Neural cell (in vitro differentiated cells): ENCODE measurements at regions not wholly inside any gene's neighbourhood (a gene's known extent, or its start where the extent isn't known, plus 50 kb on each side); places are given as distances from the start of the nearest gene placed in this dataset.

Experiments
- CTCF ChIP-seq: fragments of 450-650 bp; IDR thresholded peaks from 2 replicates; pipeline ENCODE4 v1.5.1; 2014; ENCODE audit warnings: antibody characterized with exemption, mild to moderate bottlenecking, moderate library complexity; ENCODE audit not compliant: poor library complexity, severe bottlenecking
- EP300 ChIP-seq: fragments of 450-650 bp; conservative IDR thresholded peaks from 2 replicates; pipeline ENCODE4 v1.6.1; 2014; ENCODE audit warnings: antibody characterized with exemption, mild to moderate bottlenecking, moderate library complexity; ENCODE audit not compliant: poor library complexity, severe bottlenecking
- EZH2 ChIP-seq: fragments of 200-600, 300-800 bp; shearing (Covaris generic), sonication (generic); IDR thresholded peaks from 2 replicates; pipeline ENCODE4 v1.6.1; 2014; ENCODE audit warnings: antibody characterized with exemption, low read length, borderline replicate concordance, mild to moderate bottlenecking; ENCODE audit not compliant: insufficient read depth, poor library complexity, severe bottlenecking
- MXI1 ChIP-seq: fragments of 450-650 bp; conservative IDR thresholded peaks from 2 replicates; pipeline ENCODE4 v1.6.1; 2014; ENCODE audit warnings: antibody characterized with exemption, mild to moderate bottlenecking; ENCODE audit not compliant: poor library complexity, severe bottlenecking
- POLR2AphosphoS5 ChIP-seq: IDR thresholded peaks from 2 replicates; pipeline ENCODE4 v1.6.1; 2012
- RAD21 ChIP-seq: fragments of 450-650 bp; conservative IDR thresholded peaks from 2 replicates; pipeline ENCODE4 v1.6.1; 2014; ENCODE audit warnings: antibody characterized with exemption, mild to moderate bottlenecking, moderate library complexity
- REST ChIP-seq: IDR thresholded peaks from 2 replicates; pipeline ENCODE4 v1.6.1; 2012; ENCODE audit warnings: borderline replicate concordance
- SMC3 ChIP-seq: fragments of 450-650 bp; conservative IDR thresholded peaks from 2 replicates; pipeline ENCODE4 v1.6.1; 2014; ENCODE audit warnings: antibody characterized with exemption, mild to moderate bottlenecking, moderate library complexity; ENCODE audit not compliant: poor library complexity
- TAF1 ChIP-seq: IDR thresholded peaks from 2 replicates; pipeline ENCODE4 v1.6.1; 2012; ENCODE audit warnings: low read depth

DNA sequence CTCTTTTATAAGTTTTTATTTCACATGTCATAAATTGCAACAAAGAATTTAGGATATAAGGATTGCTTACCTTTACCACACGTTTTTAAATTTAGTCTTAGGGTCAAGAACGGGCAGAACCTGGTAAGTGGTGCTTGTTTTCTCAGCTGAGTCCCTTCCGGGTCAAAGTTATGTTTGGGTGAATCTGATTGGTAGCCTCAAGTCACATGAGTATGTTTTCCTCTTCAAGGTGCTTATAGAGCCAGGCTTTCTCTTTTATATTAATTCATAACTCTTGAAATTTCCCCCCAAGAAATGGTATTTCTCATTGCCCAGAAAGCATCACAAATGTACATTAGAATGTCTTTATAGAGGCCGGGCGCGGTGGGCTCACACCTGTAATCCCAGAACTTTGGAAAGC lies 415.7 kb upstream of the ROBO2 start:
- TF ChIP-seq CTCF (no peak), TAF1 (no peak), POLR2AphosphoS5 (no peak), EP300 (no peak), RAD21 (no peak), REST (no peak), MXI1 (no peak), EZH2 (no peak), SMC3 (no peak)
